Heart left ventricle (tissue), 16 donors: ENCODE measurements at regions not wholly inside any gene's neighbourhood (a gene's known extent, or its start where the extent isn't known, plus 50 kb on each side); places are given as distances from the start of the nearest gene placed in this dataset.

Experiments used
- ATAC-seq, 4 donors: fragments of 200-7000 bp; cut with Tn5 transposase; one replicate each; pipeline ENCODE4 v1.9.1; 2020 to 2022; ENCODE audit warnings: moderate library complexity in 4 of 4, mild to moderate bottlenecking in 3 of 4, moderate number of reproducible peaks in 1 of 4
- DNase-seq, 5 donors: peaks; one replicate each; pipeline ENCODE4 v3.0.0-alpha.2; 2020
- H3K27ac ChIP-seq, 12 donors: fragments of 200-600 bp; sonication (generic) in 4 of 12; one replicate each; pipeline versions ENCODE4 v1.5.0 to v1.8.0; 2016 to 2022; ENCODE audit warnings: mild to moderate bottlenecking in 2 of 12
- H3K27me3 ChIP-seq, 9 donors: fragments of 200-600 bp; sonication (generic) in 2 of 9; one replicate each; pipeline versions ENCODE4 v1.5.1 to v1.8.0; 2016 to 2022; ENCODE audit warnings: mild to moderate bottlenecking in 3 of 9
- H3K36me3 ChIP-seq, 9 donors: fragments of 200-600 bp; sonication (generic) in 2 of 9; one replicate each; pipeline versions ENCODE4 v1.5.0 to v1.8.0; 2018 to 2022; ENCODE audit warnings: mild to moderate bottlenecking in 2 of 9
- H3K4me1 ChIP-seq, 12 donors: fragments of 200-600 bp; sonication (generic) in 4 of 12; one replicate each; pipeline versions ENCODE4 v1.5.0 to v1.8.0; 2016 to 2022; ENCODE audit warnings: mild to moderate bottlenecking in 3 of 12
- H3K4me3 ChIP-seq, 12 donors: fragments of 200-600 bp; sonication (generic) in 4 of 12; one replicate each; pipeline versions ENCODE4 v1.5.0 to v1.8.0; 2017 to 2022; ENCODE audit warnings: mild to moderate bottlenecking in 9 of 12, moderate library complexity in 4 of 12
- H3K9me3 ChIP-seq, 12 donors: fragments of 200-600 bp; sonication (generic) in 4 of 12; one replicate each; pipeline versions ENCODE4 v1.5.0 to v1.8.0; 2016 to 2022; ENCODE audit warnings: mild to moderate bottlenecking in 1 of 12
- CTCF ChIP-seq, 12 donors: fragments of 200-600 bp; sonication (generic) in 4 of 12; IDR thresholded peaks; one replicate each; pipeline versions ENCODE4 v1.5.0 to v1.8.0; 2018 to 2022; ENCODE audit warnings: antibody characterized with exemption in 12 of 12, mild to moderate bottlenecking in 5 of 12
- POLR2A ChIP-seq, 2 donors: fragments of 450-650 bp; IDR thresholded peaks; one replicate each; pipeline ENCODE4 v1.6.1; 2017; ENCODE audit warnings: antibody characterized with exemption in 2 of 2, mild to moderate bottlenecking in 2 of 2, moderate library complexity in 2 of 2
- WGBS, 4 donors: extraction: QIAGEN DNeasy Blood & Tissue Kit in 2 of 4; methylation state at CpG; one replicate each; pipeline versions ENCODE4 v1.1.5 to v1.1.7; 2013 to 2018; 5-methylcytosine and 5-hydroxymethylcytosine counted together
- intact Hi-C, 10 donors: fragments of 100-400 bp; cut with DNase I; formaldehyde crosslinking; loops; one replicate each; pipeline versions ENCODE4 v1.11.1 to v1.14.2; 2022
- donor health status: ischemic (EF 13 %, LVEDD 7.1; RV severe dilation, severe dysfunction).
- donor health status: healthy with polysubstance abuse.
- donor health status: DM: no; HTN: yes; CAD: no.
- donor health status: DM: no; HTN: no; CAD: no.
- donor health status: ischemic (EF 25% LVEDD 6.9; RV normal size, moderate dysfunction).
- donor health status: ischemic (EF 25% LVEDD 5.7; RV mildly dilated, moderate dysfunction).
- donor health status: healthy.
- donor health status: DM: yes; HTN: yes; CAD: no.
- donor health status: ischemic (EF 35%, LVEDD 5.7; RV mildly dilated, moderate dysfunction).
- donor health status: nonischemic (EF 11% LVEDD 7.7; RV severe dilation, severe dysfunction).
- donor health status: DM: yes; HTN: yes; CAD: no.
- donor health status: PGD.
- donor health status: ischemic (EF 29% LVEDD 5.4; RV normal size, mild dysfunction).
- donor health status: nonischemic (EF 23%, LVEDD 6.1; RV moderate dilation, normal function).

- H3K27me3 ChIP-seq = no peaks in the 10 kb centered on the region
- no peak overlapping the region for H3K27ac ChIP-seq
- intact Hi-C loops = no loop called here
- DNase-seq (no peak), ATAC-seq (no peak)
- TF ChIP-seq CTCF (IDR thresholded peaks at IDR 0.05) (no peak), POLR2A (IDR thresholded peaks at IDR 0.05) (no peak)
- H3K9me3 ChIP-seq = no peaks in the 10 kb centered on the region
- no peaks in the 10 kb centered on the region for H3K4me1 ChIP-seq
- H3K4me3 ChIP-seq = no peak overlapping the region
- 54 to 66% (median 59%) methylated on average over 4 of the region's 4 CpGs for WGBS, 4 donors
- H3K36me3 ChIP-seq = no peaks in the 10 kb centered on the region
Observed at GRCh38 chr1:64337926-64338325, 132.0 kb upstream of the CACHD1 start.

DNA sequence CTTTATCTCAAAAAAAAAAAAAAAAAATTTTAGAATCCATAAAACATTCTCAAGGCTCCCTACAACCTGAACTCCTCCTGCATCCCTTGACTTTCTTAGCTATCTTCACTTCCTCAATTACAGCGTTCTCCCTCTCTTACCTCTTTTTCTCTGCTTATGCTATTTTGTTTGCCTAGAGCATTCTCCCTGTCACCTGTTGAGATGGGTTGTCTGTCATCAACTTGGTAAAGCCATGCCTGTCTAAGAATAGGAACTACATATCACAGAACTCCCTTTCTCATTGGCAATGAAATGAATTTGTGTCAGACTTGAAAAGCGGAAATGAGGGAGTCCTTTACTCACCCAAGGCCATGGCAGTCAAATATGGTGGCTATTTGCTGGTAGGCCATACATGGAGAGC lies 129.6 kb upstream of the CACHD1 start:
- no peak for TF ChIP-seq CTCF (IDR thresholded peaks at IDR 0.05)
- TF ChIP-seq POLR2A (IDR thresholded peaks at IDR 0.05) = no peak
- no peak for ATAC-seq
- no peaks in the 10 kb centered on the region for H3K36me3 ChIP-seq
- DNase-seq = no peak
- intact Hi-C loops = no loop called here
- no peak overlapping the region for H3K27ac ChIP-seq
- H3K4me3 ChIP-seq = no peak overlapping the region
- H3K27me3 ChIP-seq = no peaks in the 10 kb centered on the region
- H3K4me1 ChIP-seq = no peaks in the 10 kb centered on the region
- 73 to 90% (median 82%) methylated on average over 2 of the region's 2 CpGs for WGBS, 4 donors
- H3K9me3 ChIP-seq = no peaks in the 10 kb centered on the region

- WGBS, 4 donors = 77 to 84% (median 83%) methylated on average over 6 of the region's 6 CpGs
- Histone ChIP-seq H3K4me3 (no peak overlapping the region), H3K36me3 (no peaks in the 10 kb centered on the region), H3K27me3 (no peaks in the 10 kb centered on the region), H3K4me1 (no peaks in the 10 kb centered on the region), H3K9me3 (no peaks in the 10 kb centered on the region), H3K27ac (no peak overlapping the region)
- intact Hi-C loops = no loop called here
- DNase-seq (no peak), ATAC-seq (no peak)
- TF ChIP-seq POLR2A (IDR thresholded peaks at IDR 0.05) (no peak), CTCF (IDR thresholded peaks at IDR 0.05) (no peak)
Observed at GRCh38 chr1:64343105-64343822, 126.7 kb upstream of the CACHD1 start.

DNA sequence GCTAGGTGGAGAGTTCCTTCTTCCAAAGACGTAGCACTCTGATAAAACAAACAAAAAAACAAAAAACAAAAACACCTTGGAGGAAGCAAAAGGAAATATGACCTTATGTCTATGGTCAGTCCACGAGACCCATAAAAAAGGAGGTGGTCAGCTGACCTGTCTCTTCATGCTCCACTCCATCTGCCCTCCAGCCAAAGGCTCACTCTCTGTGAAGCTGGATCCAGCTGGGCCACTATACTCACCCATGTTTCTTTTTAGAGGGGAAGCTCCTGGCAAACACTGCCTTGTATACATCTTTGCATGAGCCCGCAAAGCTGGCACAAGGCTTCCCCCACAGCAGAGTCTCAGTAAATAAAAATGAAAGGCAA lies 126.1 kb upstream of the CACHD1 start:
- Histone ChIP-seq H3K4me3 (no peak overlapping the region), H3K27me3 (no peaks in the 10 kb centered on the region), H3K27ac (no peak overlapping the region), H3K36me3 (no peaks in the 10 kb centered on the region), H3K4me1 (no peaks in the 10 kb centered on the region), H3K9me3 (no peaks in the 10 kb centered on the region)
- no peak for TF ChIP-seq POLR2A (IDR thresholded peaks at IDR 0.05)
- no peak for TF ChIP-seq CTCF (IDR thresholded peaks at IDR 0.05)
- ATAC-seq = no peak
- 68 to 81% (median 75%) methylated on average over 3 of the region's 3 CpGs for WGBS, 4 donors
- intact Hi-C loops = no loop called here
- DNase-seq = no peak
